ENCODE measurements at regions not wholly inside any gene's neighbourhood (a gene's known extent, or its start where the extent isn't known, plus 50 kb on each side); places are given as distances from the start of the nearest gene placed in this dataset.
A peak's percentile ranks its signal among the peaks of the same experiment; 100 is the strongest.
"Not testable (repeated sequence)": the region's sequence is repeated elsewhere in the genome, so short reads cannot be mapped to it uniquely, and the experiment has no call there.

GRCh38 chrY:20643055-20643454, 67.5 kb downstream of the EIF1AY start:
- FAIRE-seq (no peak), DNase-seq (ENCODE audit: insufficient read length, low spot score) (no peak)

GRCh38 chrY:20648265-20648664, 72.7 kb downstream of the EIF1AY start:
- FAIRE-seq: peak; percentile 11

GRCh38 chrY:20648891-20649290, 73.3 kb downstream of the EIF1AY start:
- DNase-seq (ENCODE audit: insufficient read length, low spot score); FAIRE-seq: not testable (repeated sequence)

More at GRCh38 chrY:20648265-20648664, 72.7 kb downstream of the EIF1AY start:
- DNase-seq (ENCODE audit: insufficient read length, low spot score): peak; percentile 0

- DNase-seq (ENCODE audit: insufficient read length, low spot score) (no peak), FAIRE-seq (peak; percentile 83)
These were observed 75.9 kb downstream of the EIF1AY start for GRCh38 chrY:20651481-20651880.

GRCh38 chrY:20659450-20659849, 83.9 kb downstream of the EIF1AY start:
- no peak for FAIRE-seq
- no peak for DNase-seq (ENCODE audit: insufficient read length, low spot score)

GRCh38 chrY:20662204-20662603, 86.6 kb downstream of the EIF1AY start:
- FAIRE-seq: no peak
- DNase-seq (ENCODE audit: insufficient read length, low spot score): no peak

GRCh38 chrY:20664196-20664595, 88.6 kb downstream of the EIF1AY start:
- DNase-seq (ENCODE audit: insufficient read length, low spot score): no peak
- no peak for FAIRE-seq

GRCh38 chrY:20665357-20665756, 89.8 kb downstream of the EIF1AY start:
- FAIRE-seq: not testable (repeated sequence)

GRCh38 chrY:20681935-20682334, 74.0 kb upstream of the RPS4Y2 start:
- FAIRE-seq (no peak), DNase-seq (ENCODE audit: insufficient read length, low spot score) (no peak)

More at GRCh38 chrY:20665357-20665756, 89.8 kb downstream of the EIF1AY start:
- DNase-seq (ENCODE audit: insufficient read length, low spot score): not testable (repeated sequence)

- FAIRE-seq (peak; percentile 55), DNase-seq (ENCODE audit: insufficient read length, low spot score) (no peak)
These were observed 72.5 kb upstream of the RPS4Y2 start for GRCh38 chrY:20683371-20683770.

GRCh38 chrY:20686674-20687073, 69.2 kb upstream of the RPS4Y2 start:
- no peak for FAIRE-seq
- DNase-seq (ENCODE audit: insufficient read length, low spot score): no peak
